GM21390 (cell line): ENCODE measurements at regions not wholly inside any gene's neighbourhood (a gene's known extent, or its start where the extent isn't known, plus 50 kb on each side); places are given as distances from the start of the nearest gene placed in this dataset.
"Not testable (repeated sequence)": the region's sequence is repeated elsewhere in the genome, so short reads cannot be mapped to it uniquely, and the experiment has no call there.

Source experiments
- ATAC-seq: cut with Tn5 transposase; IDR thresholded peaks from one replicate; pipeline ENCODE4 v1.9.1; 2021; ENCODE audit not compliant: unreplicated experiment

DNA sequence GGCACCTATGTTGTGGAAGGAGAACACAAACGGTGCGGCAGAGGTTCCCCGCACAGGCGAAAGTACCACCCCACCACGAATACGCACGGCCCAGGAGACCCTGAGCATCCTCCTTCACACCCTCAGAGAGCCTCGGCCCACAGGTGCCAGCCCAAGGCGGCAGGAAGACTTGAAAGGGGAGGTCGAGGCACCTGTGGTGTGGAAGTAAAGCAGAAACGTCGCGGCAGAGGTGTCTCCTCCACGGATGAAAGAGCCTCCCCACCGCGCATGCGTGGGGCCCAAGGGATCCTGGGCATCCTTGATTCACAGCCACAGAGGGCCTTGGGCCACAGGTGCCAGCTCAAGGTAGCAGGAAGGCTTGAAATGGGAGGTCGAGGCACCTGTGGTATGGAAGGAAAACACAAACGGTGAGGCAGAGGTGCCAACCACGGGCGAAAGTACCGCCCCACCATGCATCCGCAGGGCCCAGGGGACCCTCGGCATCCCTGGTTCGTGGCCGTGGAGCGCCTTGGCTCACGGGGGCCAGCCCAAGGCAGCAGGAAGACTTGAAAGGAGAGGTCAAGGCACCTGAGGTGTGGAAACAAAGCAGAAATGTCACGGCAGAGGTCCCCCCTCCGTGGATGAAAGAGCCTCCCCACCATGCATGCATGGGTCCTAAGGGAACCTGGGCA, 380.1 kb downstream of the ALG10 start:
- ATAC-seq = no peak

GRCh38 chr12:34402899-34403705, 380.8 kb downstream of the ALG10 start:
- ATAC-seq = no peak

GRCh38 chr12:34403706-34404376, 381.5 kb downstream of the ALG10 start:
- ATAC-seq = no peak

- no peak for ATAC-seq
Observed at GRCh38 chr12:34404377-34405285, 382.3 kb downstream of the ALG10 start.

GRCh38 chr12:34405286-34406227, 383.3 kb downstream of the ALG10 start:
- no peak for ATAC-seq

DNA sequence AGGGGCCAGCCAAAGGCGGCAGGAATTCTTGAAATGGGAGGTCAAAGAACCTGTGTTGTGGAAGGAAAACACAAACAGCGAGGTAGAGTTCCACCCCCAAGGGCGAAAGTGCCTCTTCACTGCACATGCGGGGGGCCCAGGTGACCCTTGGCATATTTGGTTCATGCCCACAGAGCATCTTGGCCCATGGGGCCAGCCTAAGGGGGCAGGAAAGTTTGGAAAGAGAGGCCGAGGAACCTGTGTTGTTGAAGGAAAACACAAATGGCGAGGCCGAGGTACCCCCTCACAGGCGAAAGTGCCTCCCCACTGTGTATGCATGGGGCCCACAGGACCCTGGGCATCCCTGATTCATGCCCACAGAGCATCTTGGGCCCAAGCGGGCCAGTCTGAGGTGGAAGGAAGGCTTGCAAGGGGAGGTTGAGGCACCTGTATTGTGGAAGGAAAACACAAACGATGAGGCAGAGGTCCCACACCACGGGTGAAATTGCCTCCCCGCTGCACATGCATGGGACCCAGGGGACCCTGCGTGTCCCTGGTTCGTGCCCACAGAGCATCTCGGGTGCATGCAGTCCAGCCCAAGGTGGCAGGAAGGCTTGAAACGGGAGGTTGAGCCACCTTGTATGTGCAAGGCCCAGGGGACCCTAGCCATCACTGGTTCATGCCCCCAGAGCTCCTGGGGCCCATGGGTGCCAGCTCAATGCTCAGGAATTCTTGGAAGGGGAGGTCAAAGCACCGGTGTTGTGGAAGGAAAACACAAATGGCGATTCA, 384.1 kb downstream of the ALG10 start:
- ATAC-seq = no peak

DNA sequence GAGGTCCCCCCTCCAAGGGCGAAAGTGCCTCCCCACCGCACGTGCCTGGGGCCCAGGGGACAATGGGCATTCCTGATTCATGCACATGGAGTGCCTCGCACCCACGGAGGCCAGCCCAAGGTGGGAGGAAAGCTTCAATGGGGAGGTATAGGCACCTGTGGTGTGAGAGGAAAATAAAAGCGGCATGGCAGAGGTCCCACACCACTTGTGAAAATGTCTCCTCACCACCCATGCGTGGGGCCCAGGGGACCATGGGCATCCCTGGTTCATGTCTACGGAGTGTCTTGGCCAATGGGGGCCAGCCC, 384.7 kb downstream of the ALG10 start:
- no peak for ATAC-seq

GRCh38 chr12:34407813-34408212, 385.5 kb downstream of the ALG10 start:
- ATAC-seq = no peak

DNA sequence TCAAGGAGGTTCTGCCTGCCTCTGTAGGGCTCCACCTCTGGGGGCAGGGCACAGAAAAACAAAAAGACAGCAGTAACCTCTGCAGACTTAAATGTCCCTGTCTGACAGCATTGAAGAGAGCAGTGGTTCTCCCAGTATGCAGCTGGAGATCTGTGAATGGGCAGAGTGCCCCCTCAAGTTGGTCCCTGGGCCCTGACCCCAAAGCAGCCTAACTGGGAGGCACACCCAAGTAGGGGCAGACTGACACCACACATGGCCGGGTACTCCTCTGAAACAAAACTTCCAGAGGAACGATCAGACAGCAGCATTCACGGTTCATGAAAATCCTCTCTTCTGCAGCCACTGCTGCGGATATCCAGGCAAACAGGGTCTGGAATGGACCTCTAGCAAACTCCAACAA, 409.2 kb downstream of the ALG10 start:
- not testable (repeated sequence) for ATAC-seq
